HG03378 (cell line): ENCODE measurements at regions not wholly inside any gene's neighbourhood (a gene's known extent, or its start where the extent isn't known, plus 50 kb on each side); places are given as distances from the start of the nearest gene placed in this dataset.
"Not testable (repeated sequence)": the region's sequence is repeated elsewhere in the genome, so short reads cannot be mapped to it uniquely, and the experiment has no call there.

Experiments used
- ATAC-seq: cut with Tn5 transposase; IDR thresholded peaks from one replicate; pipeline ENCODE4 v1.9.1; 2021; ENCODE audit warnings: mild to moderate bottlenecking, moderate library complexity; ENCODE audit not compliant: unreplicated experiment

DNA sequence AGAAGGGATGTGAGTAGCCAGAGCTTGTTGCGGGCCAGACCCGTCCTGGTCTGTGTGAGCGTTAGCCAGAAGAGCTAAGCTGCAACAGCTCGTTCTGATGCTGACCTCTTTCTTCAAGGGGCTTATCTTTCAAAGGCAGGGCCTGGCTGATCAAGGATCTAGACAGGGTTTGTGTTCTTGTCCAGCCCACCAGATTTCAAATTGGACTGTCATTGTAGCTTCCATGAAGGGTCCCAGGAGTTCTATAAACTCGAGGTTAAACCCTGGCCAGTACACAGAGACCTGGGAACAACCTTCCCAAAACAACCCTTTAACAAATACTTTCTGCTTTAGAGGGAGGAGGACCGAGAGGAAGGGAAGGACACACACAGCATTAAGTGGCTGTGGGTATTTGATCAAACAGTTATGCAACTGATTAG is 153.0 kb upstream of the TUT7 start:
- no peak for ATAC-seq

DNA sequence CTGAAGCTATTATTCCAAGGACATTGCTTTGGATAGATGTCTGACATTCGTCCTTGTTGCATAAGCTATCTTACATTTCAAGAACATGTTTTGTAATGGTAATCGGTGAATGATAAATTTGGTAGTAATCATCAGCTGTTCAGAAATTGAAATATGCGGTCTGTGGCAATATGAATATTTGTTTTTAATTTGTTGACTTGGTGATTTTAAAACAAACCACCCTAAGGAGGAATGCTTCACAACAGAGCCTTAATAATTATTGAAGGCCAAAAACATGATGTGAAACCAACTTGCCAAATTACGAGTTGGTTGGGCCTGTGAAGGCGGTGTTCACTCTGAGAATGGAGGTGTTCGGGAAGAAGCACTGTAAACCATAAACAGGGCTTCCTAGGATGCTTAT is 149.7 kb upstream of the TUT7 start:
- no peak for ATAC-seq

DNA sequence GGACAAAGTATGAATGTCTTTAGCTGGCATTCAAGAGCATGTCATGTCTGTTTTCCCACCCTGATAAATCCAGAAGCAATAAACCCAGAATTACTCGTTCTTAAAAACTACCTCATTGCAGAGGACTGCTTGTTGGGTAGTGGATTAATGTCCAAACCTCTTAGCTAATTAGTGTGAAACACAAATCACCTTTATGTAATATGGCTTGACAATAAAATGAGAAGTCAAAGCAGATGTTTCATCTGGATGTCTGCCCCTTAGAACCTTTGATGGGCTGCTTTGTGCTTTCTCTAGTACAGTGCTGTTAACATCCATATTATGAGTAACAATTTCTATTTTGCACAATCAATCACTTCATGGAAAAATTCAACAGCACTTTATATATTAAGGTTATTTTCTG is 149.1 kb upstream of the TUT7 start:
- no peak for ATAC-seq

DNA sequence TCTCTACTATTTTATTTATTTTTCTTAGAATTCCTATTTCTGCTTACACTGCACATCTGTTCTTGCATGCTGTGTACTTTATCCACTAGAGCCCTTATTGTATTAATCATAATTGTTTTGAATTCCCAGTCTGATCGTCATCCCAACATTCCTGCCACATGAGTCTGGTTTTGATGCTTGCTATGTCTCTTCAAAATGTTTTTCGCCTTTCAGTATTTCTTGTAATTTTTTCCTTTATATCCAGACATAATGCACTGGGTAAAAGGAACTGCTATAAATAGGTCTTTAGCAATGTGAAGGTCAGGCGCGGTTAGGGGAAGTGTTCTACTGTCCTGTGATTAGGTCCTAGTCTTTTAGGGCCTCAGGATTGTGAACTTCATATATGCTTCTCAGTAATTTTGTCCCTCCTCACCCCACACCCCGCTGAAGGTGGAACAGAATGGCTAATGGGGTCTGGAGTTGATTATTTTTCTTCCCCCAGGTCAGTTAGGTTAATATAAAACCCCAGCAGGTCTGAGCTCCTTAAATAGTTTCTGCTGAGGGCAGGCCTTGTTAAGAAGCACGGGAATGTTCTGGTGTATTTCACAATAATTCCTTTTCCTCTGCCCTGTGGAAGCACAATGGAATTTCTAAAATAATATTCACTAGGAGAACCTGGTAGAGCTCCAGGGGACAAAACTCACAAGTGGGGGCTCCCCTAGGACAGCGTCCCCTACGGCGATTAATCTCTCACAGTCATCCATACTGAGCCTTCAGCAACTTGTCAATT is 146.6 kb upstream of the TUT7 start:
- no peak for ATAC-seq

DNA sequence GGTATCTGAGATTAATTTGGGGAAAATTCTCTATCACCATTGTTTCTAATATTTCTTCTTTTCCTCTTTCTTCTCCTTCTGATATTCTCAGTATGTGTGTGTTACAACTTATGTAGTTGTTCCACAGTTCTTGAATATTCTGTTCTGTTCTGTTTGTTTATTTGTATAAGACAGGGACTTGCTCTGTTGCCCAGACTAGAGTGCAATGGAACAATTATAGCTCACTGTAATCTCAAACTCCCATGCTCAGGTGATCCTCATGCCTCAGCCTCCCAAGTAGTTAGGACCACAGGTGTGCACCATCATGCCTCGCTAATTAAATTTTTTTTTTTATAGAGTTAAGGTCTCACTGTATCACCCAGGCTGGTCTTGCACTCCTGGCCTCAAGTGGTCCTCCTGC is 145.8 kb upstream of the TUT7 start:
- ATAC-seq, result no peak

DNA sequence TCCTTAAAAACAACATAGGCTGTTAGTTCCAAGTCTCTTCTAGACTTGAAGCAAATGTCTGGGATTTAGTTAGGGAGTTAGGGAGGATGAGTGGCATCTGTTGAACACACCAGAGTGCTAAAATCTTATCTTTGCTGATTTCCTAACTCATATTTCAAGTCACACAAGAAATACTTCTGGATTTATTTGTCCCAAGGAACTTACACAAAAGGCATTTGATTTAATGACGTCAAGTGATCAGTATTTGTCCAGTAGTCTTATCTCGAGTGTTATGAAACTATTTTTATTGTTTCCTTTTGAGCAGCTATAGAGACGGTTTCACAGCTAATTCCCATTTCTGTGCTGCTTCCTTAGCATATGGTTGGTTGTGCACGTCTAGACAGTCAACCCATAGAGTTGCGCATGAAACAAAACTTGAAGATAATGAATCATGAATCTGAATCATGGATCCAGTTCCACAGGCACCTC is 140.5 kb upstream of the TUT7 start:
- ATAC-seq, result no peak

DNA sequence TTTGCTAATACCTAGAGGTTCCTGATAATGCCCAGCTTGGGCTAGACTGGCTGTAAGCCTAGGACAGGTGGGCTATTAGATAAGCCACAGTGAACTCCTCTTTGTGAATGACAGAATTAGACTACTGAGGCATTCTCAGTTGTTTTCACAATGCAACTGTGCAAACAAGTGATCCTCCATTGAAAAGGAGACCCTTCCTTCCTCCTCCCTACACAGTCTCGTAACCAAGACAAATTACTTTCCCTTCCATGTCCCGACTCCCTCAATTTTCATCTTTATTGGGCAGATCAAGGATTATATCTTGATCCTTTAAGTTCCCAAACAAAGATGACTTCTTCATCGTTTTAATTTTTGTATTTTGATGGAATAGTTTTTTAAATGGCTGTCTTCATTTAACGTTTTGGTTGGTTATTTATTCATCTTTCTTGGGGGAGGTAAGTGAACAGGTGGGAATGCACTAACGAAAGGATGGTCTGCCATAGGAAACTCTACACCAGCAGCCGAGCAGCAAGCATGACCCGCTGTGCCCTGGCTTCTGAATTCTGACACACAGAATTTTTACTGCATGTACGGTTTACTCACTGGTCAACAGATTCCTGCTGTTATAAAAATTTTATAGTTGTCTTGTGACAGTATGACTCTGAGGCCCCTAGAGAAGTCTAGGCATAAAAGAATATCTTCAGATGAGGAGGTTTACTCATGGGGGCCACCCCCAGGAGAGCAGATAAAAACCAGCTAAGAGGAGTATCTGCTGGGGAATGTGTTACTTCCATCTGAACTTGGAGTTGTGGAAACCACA is 137.5 kb upstream of the TUT7 start:
- no peak for ATAC-seq

DNA sequence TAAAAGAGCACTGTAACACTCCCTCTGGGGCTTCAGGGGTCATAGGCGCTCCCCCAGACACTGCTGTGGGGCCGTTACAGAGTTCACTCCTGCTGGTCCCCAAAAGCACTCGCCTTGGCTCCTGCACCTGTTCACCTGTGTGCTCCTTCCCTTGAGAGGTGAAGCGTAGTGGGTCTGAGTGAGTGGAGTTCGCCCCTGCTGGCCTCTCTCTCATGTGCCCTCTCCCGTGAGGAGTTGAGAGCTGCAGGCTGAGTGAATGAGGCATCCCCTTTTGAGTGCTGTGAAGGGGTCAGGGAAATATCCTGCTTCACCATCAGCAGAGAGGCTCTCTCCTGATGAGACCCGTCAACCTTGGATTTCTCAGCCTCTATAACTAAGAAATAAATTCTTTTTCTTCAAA is 134.6 kb upstream of the TUT7 start:
- no peak for ATAC-seq

DNA sequence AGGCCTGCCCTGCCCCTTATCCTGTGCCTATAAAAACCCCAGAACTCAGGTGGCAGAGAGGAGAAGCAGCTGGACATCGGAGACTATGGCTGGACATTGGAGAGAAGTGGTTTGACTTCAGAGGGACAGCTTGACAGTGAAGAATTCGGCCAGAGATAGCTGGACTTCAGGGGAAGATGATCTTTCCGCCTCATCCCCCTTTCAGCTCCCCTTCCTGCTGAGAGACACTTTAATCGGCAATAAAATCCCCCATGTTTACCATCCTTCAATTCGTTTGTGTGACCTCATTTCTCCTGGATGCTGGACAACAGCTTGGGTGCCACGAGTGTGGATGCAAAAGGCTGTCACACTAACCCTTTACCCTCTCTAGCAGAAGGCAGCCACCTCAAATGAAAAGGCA is 134.1 kb upstream of the TUT7 start:
- ATAC-seq, result no peak

DNA sequence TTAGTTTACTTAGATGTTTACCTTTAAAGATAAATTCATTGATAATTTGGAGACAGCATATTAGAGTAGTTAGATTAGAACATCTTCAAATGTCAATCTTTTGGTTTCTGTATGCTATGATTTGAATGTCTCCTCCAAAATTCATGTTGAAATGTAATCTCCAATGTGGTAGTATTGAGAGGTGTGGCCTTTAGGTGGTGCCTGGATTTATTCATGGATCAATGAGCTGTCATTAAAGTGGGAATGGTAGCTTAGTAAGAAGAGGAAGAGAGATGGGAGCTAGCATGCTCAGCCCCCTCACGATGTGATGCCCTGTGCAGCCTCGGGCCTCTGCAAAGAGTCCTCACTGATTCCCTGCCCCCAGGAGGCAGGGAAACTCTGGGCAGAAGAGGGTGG is 133.6 kb upstream of the TUT7 start:
- no peak for ATAC-seq

DNA sequence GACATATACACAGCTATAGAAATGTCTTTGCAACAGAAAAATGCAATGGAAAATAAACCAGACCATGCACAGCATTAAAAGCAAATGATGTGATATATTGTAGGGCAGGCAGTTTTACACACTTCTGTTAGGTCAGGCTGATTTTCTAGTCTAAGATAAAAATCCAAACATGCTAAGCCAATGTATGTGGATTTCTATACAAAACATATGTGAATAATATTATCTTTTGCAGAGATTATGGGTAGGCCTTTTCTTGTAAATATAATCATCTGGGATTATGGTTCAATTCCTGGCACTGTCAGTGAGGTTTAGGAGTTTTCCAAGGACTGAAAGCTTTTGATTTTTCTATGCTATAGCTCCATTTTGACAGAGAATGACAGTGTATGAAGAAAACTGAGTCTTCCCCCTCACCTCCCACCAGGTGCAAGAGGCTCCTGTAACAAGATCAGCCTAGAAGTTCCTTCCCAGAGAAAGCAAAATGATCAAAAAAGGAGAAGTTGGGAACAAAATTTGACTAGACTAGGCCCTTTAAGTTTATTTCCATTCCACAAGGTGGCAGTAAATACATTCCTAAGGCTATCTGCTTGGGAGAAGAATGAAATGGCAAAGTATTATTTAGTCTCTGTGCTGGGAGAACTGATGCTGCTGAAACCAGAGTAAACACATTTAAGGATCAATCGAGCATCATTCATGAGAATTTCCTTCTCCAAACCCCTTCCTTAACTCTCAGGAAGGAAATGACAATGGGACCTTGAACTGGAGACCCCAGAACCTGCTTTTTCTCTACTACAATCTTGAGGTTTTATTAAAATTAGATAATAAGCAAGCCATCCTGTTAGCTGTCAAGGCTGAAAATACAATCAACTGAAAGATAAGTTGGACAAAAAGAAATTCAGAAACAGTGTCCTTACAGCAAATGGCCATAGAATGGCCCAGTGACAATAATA is 133.0 kb upstream of the TUT7 start:
- no peak for ATAC-seq

DNA sequence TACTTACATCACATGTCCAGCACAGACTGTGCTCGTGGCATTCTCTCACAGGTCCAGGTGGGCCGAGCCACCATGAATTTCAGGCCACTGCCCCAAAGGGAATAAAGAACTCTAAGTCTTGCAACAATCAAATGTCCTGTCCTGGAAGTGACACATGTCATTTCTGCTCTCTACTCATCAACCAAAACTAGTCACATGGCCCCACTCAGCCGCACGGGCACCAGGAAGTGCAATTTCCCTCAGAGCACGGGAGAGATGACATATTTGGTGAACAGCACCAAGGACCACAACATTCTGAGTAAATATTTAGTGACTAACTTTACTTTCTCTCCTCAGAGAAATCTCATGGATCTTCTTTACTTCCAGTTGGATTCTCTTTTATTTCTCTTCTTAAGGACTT is 131.1 kb upstream of the TUT7 start:
- peak; percentile 80 for ATAC-seq

DNA sequence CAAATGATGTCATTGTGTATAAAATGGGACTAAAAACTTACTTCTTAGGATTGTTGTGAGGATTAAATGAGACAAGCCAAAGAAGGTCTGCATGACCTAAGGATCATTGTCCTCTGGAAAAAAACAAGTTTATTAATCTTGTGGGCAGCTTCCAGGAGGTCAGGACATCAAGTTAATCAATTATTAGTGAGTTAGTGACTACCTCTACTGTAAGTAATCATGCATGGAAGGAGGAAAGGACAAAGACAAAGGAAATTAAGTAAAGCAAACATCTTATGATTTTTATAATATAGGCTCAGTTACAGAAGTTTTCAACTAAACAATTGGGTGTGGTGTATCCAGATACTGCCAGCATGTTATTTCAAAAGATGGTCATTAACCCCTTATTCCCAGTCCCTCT is 129.3 kb upstream of the TUT7 start:
- no peak for ATAC-seq

DNA sequence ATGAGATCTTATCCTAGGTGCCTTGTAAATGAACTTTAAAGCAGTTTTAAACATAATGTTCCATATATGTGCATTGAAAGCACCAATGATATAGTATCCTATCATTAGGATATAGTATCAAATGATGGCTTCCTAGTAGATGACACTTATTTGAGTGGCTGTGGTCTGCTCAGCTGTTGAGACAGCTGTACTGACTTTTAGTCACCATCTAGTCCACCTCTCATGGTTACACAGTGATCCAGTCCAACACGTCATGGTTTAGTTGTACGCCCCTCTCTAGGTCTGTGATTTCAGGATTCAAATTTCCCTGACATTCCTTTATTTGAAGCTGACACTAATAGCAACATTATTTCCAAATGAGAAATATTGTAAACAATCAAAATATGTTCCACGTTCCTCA is 127.3 kb upstream of the TUT7 start:
- no peak for ATAC-seq

DNA sequence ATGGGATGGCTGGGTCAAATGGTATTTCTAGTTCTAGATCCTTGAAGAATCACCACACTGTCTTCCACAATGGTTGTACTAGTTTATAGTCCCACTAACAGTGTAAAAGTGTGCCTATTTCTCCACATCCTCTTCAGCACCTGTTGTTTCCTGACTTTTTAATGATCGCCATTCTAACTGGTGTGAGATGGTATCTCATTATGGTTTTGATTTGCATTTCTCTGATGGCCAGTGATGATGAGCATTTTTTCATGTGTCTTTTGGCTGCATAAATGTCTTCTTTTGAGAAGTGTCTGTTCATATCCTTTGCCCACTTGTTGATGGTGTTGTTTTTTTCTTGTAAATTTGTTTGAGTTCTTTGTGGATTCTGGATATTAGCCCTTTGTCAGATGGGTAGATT is 121.0 kb upstream of the TUT7 start:
- not testable (repeated sequence) for ATAC-seq

DNA sequence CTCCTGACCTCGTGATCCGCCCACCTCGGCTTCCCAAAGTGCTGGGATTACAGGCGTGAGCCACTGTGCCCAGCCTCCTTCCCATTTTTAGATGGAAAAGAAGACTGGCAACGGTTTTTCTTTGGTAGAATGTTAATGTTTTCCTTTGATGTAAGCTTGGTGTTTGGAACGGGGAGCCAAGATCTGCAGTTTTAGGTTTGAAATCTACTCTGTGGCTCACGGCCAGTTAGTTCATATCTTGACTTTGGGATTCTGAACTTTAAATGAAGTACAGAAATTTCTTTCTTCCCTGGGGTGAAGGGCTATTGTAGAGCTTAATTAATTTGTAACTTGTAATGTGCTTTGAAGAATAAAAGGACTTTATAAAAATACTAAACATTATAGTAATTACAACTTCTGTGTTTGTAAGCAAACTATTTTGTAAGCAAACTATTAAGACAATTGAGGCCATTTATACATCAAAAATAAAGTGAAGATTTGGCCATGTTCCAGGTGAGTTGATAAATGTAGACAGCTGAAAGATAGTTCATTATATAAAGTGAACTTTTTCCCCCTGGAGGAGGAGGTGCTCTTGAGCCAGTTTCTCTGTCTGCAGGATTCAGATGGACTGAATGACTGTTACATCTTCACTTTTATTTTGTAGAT is 117.1 kb upstream of the TUT7 start:
- no peak for ATAC-seq

DNA sequence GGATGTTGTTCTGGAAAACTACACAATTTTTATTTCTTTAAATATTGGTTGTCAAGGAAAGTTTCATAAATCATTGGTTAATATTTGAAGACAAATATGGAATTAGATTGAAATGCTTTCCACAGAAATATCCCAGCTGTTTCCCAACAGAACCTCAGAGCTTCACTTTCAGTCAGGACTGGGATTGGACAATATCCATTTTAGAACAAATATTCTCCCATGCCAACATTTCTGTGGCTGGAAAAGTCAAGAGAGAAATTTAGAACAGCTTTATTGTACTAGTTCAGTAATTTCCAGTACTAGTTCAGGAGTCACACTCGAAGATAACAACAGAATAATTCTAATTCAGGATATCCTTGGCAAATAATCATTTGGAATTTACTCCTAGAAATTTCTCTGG is 116.1 kb upstream of the TUT7 start:
- ATAC-seq, result no peak

DNA sequence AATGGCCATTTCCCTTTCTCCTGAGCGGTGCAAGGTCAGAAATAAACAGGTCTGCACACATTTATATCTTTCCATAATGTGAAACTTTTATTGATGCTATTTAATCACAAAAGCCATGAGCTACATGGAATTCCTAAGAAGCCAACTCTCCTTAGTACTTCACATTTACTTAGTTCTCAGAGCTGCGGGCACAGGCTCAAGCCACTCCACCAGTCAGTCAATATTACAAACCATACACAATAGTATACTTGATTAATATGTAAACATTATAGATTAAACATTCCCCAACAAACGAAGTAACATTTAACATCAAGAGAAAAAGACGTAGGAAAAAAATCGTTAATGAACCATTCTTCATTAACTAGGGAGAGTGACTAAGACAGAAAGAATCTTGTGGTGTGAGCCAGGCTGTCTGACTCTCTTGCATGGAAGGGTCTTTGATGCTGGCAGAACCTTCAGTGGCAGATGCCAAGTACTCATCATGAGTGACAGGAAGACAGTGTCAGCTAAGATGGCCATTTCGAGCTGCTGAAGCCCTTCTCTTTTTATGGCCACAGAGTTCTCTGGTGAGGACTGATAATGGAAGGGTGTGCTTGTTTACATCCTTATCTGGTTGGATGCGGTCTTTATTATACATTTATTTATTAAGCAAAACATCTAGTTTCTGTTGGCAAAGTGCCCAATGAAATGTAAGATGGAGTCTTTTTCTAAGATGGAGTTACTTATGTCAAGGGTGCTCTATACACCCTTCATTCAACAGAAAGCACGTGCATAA is 115.5 kb upstream of the TUT7 start:
- no peak for ATAC-seq

DNA sequence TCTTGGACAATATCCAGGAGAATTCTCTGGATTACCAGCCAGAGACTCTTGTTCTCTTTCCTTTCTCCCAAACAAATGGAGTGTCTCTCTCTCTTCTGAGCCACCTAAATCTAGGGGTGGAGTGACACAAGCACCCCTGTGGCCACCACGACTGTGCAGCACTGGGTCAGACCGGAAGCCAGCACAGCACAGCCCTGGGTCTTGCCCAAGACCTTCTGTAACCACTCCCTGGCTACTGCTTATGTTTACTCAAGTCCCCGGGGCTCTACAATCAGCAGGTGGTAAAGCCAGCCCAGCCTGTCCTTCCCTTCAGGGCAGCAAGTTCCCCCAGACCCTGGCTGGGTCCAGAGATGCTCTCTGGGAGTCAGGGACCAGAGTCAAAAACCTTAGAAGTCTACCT is 110.0 kb upstream of the TUT7 start:
- no peak for ATAC-seq
